KMS-11 (cell line): ENCODE measurements at regions not wholly inside any gene's neighbourhood (a gene's known extent, or its start where the extent isn't known, plus 50 kb on each side); places are given as distances from the start of the nearest gene placed in this dataset.
"Not testable (repeated sequence)": the region's sequence is repeated elsewhere in the genome, so short reads cannot be mapped to it uniquely, and the experiment has no call there.

Experiments
- H2AFZ ChIP-seq: fragments of 200-600 bp; sonication (generic); 2 replicates; pipeline ENCODE4 v1.6.1; 2016; ENCODE audit warnings: antibody characterized with exemption, mixed run types, low read depth
- H3K27ac ChIP-seq: fragments of 200-600 bp; sonication (generic); 2 replicates; pipeline ENCODE4 v1.6.1; 2016; ENCODE audit warnings: mild to moderate bottlenecking, mixed run types
- H3K27me3 ChIP-seq: fragments of 200-600 bp; sonication (generic); 2 replicates; pipeline ENCODE4 v1.6.1; 2017; ENCODE audit warnings: mild to moderate bottlenecking, low read depth, mixed run types, moderate library complexity; ENCODE audit not compliant: insufficient read depth
- H3K36me3 ChIP-seq: fragments of 200-600 bp; sonication (generic); 2 replicates; pipeline ENCODE4 v1.6.1; 2017; ENCODE audit warnings: mild to moderate bottlenecking, mixed run types; ENCODE audit not compliant: insufficient read depth
- H3K4me1 ChIP-seq: fragments of 200-600 bp; sonication (generic); 2 replicates; pipeline ENCODE4 v1.6.1; 2016; ENCODE audit warnings: mild to moderate bottlenecking, low read depth, mixed run types; ENCODE audit not compliant: poor library complexity, severe bottlenecking
- H3K4me2 ChIP-seq: fragments of 200-600 bp; sonication (generic); 2 replicates; pipeline ENCODE4 v1.7.0; 2016; ENCODE audit warnings: mild to moderate bottlenecking, mixed run types
- H3K4me3 ChIP-seq: fragments of 200-600 bp; sonication (generic); IDR thresholded peaks from 2 replicates; pipeline ENCODE4 v1.6.1; 2017; ENCODE audit warnings: low read depth, low read length, mixed read lengths; ENCODE audit not compliant: insufficient read depth
- H3K79me2 ChIP-seq: fragments of 200-600 bp; sonication (generic); 2 replicates; pipeline ENCODE4 v1.6.1; 2016; ENCODE audit warnings: low read depth, mixed run types; ENCODE audit not compliant: insufficient read depth
- H3K9ac ChIP-seq: fragments of 200-600 bp; sonication (generic); 2 replicates; pipeline ENCODE4 v1.6.1; 2016; ENCODE audit warnings: mild to moderate bottlenecking, mixed run types
- H4K20me1 ChIP-seq: fragments of 200-600 bp; sonication (generic); 2 replicates; pipeline ENCODE4 v1.6.1; 2016; ENCODE audit warnings: mild to moderate bottlenecking, mixed run types; ENCODE audit not compliant: insufficient read depth
- TF ChIP-seq, protein P1 (sequence below): fragments of 200-600 bp; sonication (generic); conservative IDR thresholded peaks from 2 replicates; pipeline ENCODE4 v1.6.1; 2017; ENCODE audit warnings: low read depth, mild to moderate bottlenecking, antibody characterized with exemption, low read length, moderate library complexity, mixed read lengths

GRCh38 chr9:110092792-110093191 lies 115.2 kb downstream of the C9orf152 start:
- Histone ChIP-seq H2AFZ (no peak overlapping the region), H3K4me2 (no peak overlapping the region), H3K9ac (no peak overlapping the region), H3K4me3 (no peak overlapping the region), H3K4me1 (peaks cover 65% of the 10 kb centered on the region), H3K27ac (no peak overlapping the region), H4K20me1 (peaks cover 14% of the 10 kb centered on the region), H3K27me3 (no peaks in the 10 kb centered on the region), H3K79me2 (peaks cover 86% of the 10 kb centered on the region), H3K36me3 (no peaks in the 10 kb centered on the region)
- TF ChIP-seq, protein P1, sequence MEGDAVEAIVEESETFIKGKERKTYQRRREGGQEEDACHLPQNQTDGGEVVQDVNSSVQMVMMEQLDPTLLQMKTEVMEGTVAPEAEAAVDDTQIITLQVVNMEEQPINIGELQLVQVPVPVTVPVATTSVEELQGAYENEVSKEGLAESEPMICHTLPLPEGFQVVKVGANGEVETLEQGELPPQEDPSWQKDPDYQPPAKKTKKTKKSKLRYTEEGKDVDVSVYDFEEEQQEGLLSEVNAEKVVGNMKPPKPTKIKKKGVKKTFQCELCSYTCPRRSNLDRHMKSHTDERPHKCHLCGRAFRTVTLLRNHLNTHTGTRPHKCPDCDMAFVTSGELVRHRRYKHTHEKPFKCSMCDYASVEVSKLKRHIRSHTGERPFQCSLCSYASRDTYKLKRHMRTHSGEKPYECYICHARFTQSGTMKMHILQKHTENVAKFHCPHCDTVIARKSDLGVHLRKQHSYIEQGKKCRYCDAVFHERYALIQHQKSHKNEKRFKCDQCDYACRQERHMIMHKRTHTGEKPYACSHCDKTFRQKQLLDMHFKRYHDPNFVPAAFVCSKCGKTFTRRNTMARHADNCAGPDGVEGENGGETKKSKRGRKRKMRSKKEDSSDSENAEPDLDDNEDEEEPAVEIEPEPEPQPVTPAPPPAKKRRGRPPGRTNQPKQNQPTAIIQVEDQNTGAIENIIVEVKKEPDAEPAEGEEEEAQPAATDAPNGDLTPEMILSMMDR = no peak

DNA sequence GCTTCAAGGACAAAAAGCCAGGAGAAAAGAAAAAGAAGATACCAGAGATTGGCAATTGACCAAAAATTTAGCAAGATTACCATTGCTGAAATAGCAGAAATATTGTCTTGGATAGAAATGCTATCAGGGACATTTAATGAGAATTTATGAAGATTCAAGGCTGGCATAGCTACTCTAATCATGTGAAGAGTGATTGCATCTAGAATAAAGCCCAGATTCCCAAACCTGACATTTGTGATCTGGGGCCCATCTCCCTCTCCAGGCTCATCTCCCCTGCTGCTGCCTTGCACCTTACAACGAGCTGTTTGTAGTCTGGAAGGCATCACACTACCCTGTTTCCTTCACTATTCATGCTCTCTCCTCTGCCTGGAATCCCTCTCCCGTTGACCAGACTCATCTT lies 114.5 kb downstream of the C9orf152 start:
- TF ChIP-seq, protein P1 = no peak
- H4K20me1 ChIP-seq = peaks cover 9% of the 10 kb centered on the region; the same call in 1 of the 2 replicates
- H3K27ac ChIP-seq = no peak overlapping the region
- no peaks in the 10 kb centered on the region for H3K27me3 ChIP-seq
- H3K4me1 ChIP-seq = peaks cover 63% of the 10 kb centered on the region
- H3K9ac ChIP-seq = no peak overlapping the region
- no peak overlapping the region for H3K4me2 ChIP-seq
- no peak overlapping the region for H2AFZ ChIP-seq
- peaks cover 85% of the 10 kb centered on the region for H3K79me2 ChIP-seq
- no peaks in the 10 kb centered on the region for H3K36me3 ChIP-seq
- no peak overlapping the region for H3K4me3 ChIP-seq

DNA sequence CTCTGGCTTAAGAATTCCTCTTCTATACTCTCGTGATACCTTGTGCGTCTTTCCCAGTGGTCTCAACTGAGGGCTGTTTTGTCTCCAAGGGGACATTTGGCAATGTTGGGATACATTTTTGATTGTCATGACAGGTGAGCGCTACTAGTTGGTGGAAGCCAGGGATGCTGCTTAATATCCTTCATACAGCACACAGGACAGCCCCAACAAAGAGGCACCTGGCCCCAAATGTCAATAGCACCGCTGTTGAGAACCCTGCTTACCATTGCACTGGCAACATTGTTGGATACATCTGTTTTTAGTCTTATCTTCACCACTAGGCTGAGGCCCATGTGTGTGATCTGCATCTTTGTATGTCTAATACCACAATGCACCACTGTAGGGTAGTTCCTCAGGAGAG lies 114.1 kb downstream of the C9orf152 start:
- Histone ChIP-seq H3K79me2 (peaks cover 85% of the 10 kb centered on the region), H3K4me3 (no peak overlapping the region), H3K4me2 (no peak overlapping the region), H3K27ac (no peak overlapping the region), H3K36me3 (no peaks in the 10 kb centered on the region), H4K20me1 (peaks cover 8% of the 10 kb centered on the region; the same call in 1 of the 2 replicates), H3K27me3 (no peaks in the 10 kb centered on the region), H3K4me1 (peaks cover 63% of the 10 kb centered on the region), H3K9ac (no peak overlapping the region), H2AFZ (no peak overlapping the region)
- TF ChIP-seq, protein P1 = no peak

DNA sequence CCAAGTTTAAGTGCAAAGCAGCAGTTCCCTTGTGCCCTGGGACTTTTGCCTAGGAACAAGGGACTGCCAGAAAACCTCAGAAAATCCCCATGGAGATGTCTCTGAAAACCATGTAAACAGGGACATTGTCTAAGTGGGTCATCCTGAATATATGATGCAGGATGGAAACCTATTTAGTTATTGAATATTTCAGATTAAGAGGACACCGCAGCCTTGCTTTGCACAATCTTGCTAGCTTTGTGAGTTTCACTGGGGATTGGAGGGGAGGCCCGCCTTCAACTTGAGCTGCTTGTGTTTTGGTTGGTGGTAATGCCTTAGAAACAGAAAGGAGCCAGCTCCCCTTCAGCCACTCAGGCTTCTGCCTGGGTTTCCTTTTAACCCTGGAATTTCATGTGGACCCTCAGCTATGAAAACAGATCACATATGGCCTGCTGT lies 112.8 kb downstream of the C9orf152 start:
- H3K4me2 ChIP-seq = no peak overlapping the region
- no peaks in the 10 kb centered on the region for H3K27me3 ChIP-seq
- TF ChIP-seq, protein P1 = no peak
- H3K27ac ChIP-seq = no peak overlapping the region
- no peak overlapping the region for H3K9ac ChIP-seq
- H3K79me2 ChIP-seq = peaks cover 83% of the 10 kb centered on the region
- no peak overlapping the region for H3K4me3 ChIP-seq
- peaks cover 5% of the 10 kb centered on the region; the same call in 1 of the 2 replicates for H4K20me1 ChIP-seq
- H2AFZ ChIP-seq = no peak overlapping the region
- H3K36me3 ChIP-seq = no peaks in the 10 kb centered on the region
- peaks cover 63% of the 10 kb centered on the region for H3K4me1 ChIP-seq

DNA sequence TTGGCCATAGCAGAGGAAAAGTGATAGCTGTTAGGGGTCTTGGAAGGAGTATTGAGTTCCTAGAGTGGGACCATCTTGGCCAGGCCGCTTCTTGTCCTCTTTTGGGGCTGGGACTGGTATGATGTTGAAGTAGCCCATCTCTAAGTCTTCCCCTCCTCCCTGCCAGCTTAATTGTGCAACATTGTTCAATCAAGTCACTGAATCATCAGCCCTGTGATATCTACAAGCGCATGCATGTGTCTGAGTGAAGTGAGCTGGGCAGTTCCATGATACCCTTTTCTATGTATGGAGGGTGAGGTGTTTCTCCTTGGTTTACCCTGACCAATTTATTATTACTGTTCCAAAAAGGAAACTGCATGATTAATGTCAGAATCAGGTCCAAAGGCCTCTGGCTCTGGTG lies 112.2 kb downstream of the C9orf152 start:
- peaks cover 64% of the 10 kb centered on the region for H3K4me1 ChIP-seq
- no peak overlapping the region for H3K27ac ChIP-seq
- H3K36me3 ChIP-seq = no peaks in the 10 kb centered on the region
- no peak overlapping the region for H3K9ac ChIP-seq
- TF ChIP-seq, protein P1 = no peak
- no peak overlapping the region for H3K4me3 ChIP-seq
- no peak overlapping the region for H3K4me2 ChIP-seq
- H4K20me1 ChIP-seq = peaks cover 5% of the 10 kb centered on the region; the same call in 1 of the 2 replicates
- H2AFZ ChIP-seq = no peak overlapping the region
- peaks cover 83% of the 10 kb centered on the region for H3K79me2 ChIP-seq
- H3K27me3 ChIP-seq = no peaks in the 10 kb centered on the region

- not testable (repeated sequence) for H3K4me3 ChIP-seq, H3K36me3 ChIP-seq, H2AFZ ChIP-seq, H3K9ac ChIP-seq, H3K27ac ChIP-seq, H3K4me2 ChIP-seq, H4K20me1 ChIP-seq, H3K27me3 ChIP-seq
- Histone ChIP-seq H3K4me1 (peaks cover 71% of the 10 kb centered on the region), H3K79me2 (peaks cover 81% of the 10 kb centered on the region)
Measured at GRCh38 chr9:110096674-110097073, 111.3 kb downstream of the C9orf152 start.
